ENCODE measurements at regions not wholly inside any gene's neighbourhood (a gene's known extent, or its start where the extent isn't known, plus 50 kb on each side); places are given as distances from the start of the nearest gene placed in this dataset.
"Not testable (repeated sequence)": the region's sequence is repeated elsewhere in the genome, so short reads cannot be mapped to it uniquely, and the experiment has no call there.

DNA sequence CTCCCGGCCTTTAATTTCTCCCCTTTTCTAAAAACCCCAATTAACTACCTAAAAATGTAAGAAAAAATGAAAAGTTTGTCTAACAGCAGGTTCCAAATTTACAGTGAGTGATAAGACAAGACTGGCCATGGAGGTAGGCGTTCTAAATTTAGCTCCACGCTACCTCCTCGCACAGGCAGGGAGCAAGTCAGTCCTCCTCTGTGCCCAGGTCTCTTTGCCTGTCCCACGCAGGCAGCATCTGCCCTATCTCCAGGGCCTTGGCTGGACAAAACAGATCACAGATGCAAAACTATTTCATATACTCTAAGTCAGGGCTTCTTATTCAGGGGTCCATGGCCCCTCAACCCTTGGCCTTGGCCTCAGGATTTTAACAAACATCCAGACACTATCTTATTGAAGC, 98.0 kb upstream of the JARID2 start:
- Histone ChIP-seq H3K4me1 (ENCODE audit: control insufficient read depth, low read depth, low read length) (no peaks in the 10 kb centered on the region), H3K27me3 (ENCODE audit: control insufficient read depth, insufficient read depth, low read length) (no peaks in the 10 kb centered on the region), H3K9me3 (ENCODE audit: control insufficient read depth, low read depth, low read length) (no peaks in the 10 kb centered on the region), H3K27ac (ENCODE audit: low read length) (no peak overlapping the region), H3K9ac (ENCODE audit: low read length) (no peak overlapping the region), H3K36me3 (ENCODE audit: control insufficient read depth, low read depth, low read length) (no peaks in the 10 kb centered on the region), H3K4me3 (ENCODE audit: low read length) (no peak overlapping the region)

DNA sequence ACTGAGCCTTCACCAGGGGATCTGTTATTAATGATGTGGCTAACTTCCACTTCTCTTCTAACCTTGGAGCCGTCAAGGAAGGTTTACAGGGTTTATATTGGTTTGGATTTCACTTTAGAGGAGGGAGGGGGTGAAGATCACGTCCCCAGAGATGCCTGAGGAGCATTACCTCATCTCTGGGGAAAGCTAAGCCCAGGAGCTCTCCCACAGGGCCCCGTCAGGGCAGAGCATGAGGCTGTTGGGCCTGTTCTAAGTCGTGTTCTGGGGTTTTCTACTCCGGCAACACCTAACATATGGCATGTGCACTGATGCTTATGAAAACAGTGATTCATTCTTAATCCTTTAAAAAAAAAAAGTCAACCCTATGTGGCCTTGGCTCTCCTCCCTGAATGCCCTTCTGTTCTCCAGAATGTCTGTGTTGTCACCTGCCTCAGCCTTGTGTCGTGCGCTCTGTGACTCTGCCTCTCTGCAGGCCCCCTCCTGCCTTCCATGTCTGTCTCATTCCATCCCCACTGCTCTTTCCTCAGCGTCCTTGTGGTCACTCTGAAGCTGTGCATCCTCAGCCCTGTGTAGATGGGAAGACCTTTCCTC, 97.4 kb upstream of the JARID2 start:
- no peaks in the 10 kb centered on the region for H3K36me3 ChIP-seq (ENCODE audit: control insufficient read depth, low read depth, low read length)
- H3K27me3 ChIP-seq (ENCODE audit: control insufficient read depth, insufficient read depth, low read length), result no peaks in the 10 kb centered on the region
- H3K27ac ChIP-seq (ENCODE audit: low read length), result no peak overlapping the region
- no peaks in the 10 kb centered on the region for H3K9me3 ChIP-seq (ENCODE audit: control insufficient read depth, low read depth, low read length)
- H3K4me3 ChIP-seq (ENCODE audit: low read length), result no peak overlapping the region
- no peak overlapping the region for H3K9ac ChIP-seq (ENCODE audit: low read length)
- no peaks in the 10 kb centered on the region for H3K4me1 ChIP-seq (ENCODE audit: control insufficient read depth, low read depth, low read length)

GRCh38 chr6:15150207-15150606, 95.7 kb upstream of the JARID2 start:
- H3K4me3 ChIP-seq (ENCODE audit: low read length), result no peak overlapping the region
- no peak overlapping the region for H3K27ac ChIP-seq (ENCODE audit: low read length)
- no peaks in the 10 kb centered on the region for H3K9me3 ChIP-seq (ENCODE audit: control insufficient read depth, low read depth, low read length)
- H3K27me3 ChIP-seq (ENCODE audit: control insufficient read depth, insufficient read depth, low read length), result no peaks in the 10 kb centered on the region
- H3K4me1 ChIP-seq (ENCODE audit: control insufficient read depth, low read depth, low read length), result no peaks in the 10 kb centered on the region
- H3K9ac ChIP-seq (ENCODE audit: low read length), result no peak overlapping the region
- H3K36me3 ChIP-seq (ENCODE audit: control insufficient read depth, low read depth, low read length), result no peaks in the 10 kb centered on the region

DNA sequence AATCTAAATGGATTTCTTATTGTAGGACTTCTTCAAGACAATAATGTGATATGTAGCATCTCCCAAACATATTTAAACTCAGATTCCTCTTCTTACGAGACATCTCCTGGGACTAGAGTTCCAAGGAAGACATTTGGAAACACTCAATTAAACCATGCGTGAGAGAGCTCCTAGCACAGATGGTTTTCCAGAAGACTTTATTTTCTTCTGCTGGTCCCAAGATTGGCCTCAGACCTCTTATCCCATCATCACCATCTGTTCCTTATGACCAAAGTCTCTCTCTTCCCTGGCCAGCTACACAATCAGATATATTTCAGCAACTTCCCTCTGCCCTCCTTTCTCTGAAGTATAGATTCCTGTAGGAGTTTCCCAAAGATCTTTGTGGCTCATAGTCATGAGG, 93.2 kb upstream of the JARID2 start:
- no peak overlapping the region for H3K27ac ChIP-seq (ENCODE audit: low read length)
- no peaks in the 10 kb centered on the region for H3K9me3 ChIP-seq (ENCODE audit: control insufficient read depth, low read depth, low read length)
- H3K4me1 ChIP-seq (ENCODE audit: control insufficient read depth, low read depth, low read length), result no peaks in the 10 kb centered on the region
- H3K4me3 ChIP-seq (ENCODE audit: low read length), result no peak overlapping the region
- H3K9ac ChIP-seq (ENCODE audit: low read length), result no peak overlapping the region
- H3K27me3 ChIP-seq (ENCODE audit: control insufficient read depth, insufficient read depth, low read length), result no peaks in the 10 kb centered on the region
- no peaks in the 10 kb centered on the region for H3K36me3 ChIP-seq (ENCODE audit: control insufficient read depth, low read depth, low read length)

DNA sequence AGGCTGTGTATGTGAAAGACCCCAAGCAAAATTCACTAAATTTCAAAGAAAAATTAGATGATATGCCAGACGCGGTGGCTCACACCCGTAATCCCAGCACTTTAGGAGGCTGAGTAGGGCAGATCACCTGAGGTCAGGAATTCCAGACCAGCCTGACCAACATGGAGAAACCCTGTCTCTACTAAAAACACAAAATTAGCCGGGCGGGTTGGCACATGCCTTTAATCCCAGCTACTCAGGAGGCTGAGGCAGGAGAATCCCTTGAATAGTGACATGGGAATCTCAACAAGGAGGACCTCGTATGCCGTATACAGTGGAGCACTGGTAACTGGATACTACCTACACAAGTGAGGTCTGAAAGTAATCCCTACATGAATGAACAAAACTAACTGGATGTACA, 92.7 kb upstream of the JARID2 start:
- no peak overlapping the region for H3K9ac ChIP-seq (ENCODE audit: low read length)
- no peak overlapping the region for H3K27ac ChIP-seq (ENCODE audit: low read length)
- H3K27me3 ChIP-seq (ENCODE audit: control insufficient read depth, insufficient read depth, low read length), result no peaks in the 10 kb centered on the region
- no peaks in the 10 kb centered on the region for H3K36me3 ChIP-seq (ENCODE audit: control insufficient read depth, low read depth, low read length)
- H3K4me1 ChIP-seq (ENCODE audit: control insufficient read depth, low read depth, low read length), result no peaks in the 10 kb centered on the region
- no peak overlapping the region for H3K4me3 ChIP-seq (ENCODE audit: low read length)
- no peaks in the 10 kb centered on the region for H3K9me3 ChIP-seq (ENCODE audit: control insufficient read depth, low read depth, low read length)

DNA sequence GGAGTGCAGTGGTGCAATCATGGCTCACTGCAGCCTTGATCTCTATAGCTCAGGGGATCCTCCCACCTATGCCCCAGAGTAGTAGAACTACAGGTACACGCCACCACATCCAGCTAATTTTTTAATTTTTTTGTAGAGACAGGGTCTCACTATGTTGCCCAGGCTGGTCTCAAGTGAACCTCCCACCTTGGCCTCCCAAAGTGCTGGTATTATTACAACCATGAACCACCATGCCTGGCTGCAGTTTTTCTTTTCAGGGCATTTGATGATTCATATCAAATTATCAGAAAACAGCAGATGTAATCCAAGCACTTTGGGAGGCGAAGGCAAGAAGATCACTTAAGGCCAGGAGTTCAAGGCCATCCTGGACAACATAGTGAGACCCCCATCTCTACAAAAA, 88.4 kb upstream of the JARID2 start:
- Histone ChIP-seq H3K9ac (ENCODE audit: low read length) (no peak overlapping the region), H3K4me1 (ENCODE audit: control insufficient read depth, low read depth, low read length) (no peaks in the 10 kb centered on the region), H3K27ac (ENCODE audit: low read length) (no peak overlapping the region), H3K27me3 (ENCODE audit: control insufficient read depth, insufficient read depth, low read length) (no peaks in the 10 kb centered on the region), H3K9me3 (ENCODE audit: control insufficient read depth, low read depth, low read length) (no peaks in the 10 kb centered on the region), H3K4me3 (ENCODE audit: low read length) (no peak overlapping the region), H3K36me3 (ENCODE audit: control insufficient read depth, low read depth, low read length) (no peaks in the 10 kb centered on the region)

DNA sequence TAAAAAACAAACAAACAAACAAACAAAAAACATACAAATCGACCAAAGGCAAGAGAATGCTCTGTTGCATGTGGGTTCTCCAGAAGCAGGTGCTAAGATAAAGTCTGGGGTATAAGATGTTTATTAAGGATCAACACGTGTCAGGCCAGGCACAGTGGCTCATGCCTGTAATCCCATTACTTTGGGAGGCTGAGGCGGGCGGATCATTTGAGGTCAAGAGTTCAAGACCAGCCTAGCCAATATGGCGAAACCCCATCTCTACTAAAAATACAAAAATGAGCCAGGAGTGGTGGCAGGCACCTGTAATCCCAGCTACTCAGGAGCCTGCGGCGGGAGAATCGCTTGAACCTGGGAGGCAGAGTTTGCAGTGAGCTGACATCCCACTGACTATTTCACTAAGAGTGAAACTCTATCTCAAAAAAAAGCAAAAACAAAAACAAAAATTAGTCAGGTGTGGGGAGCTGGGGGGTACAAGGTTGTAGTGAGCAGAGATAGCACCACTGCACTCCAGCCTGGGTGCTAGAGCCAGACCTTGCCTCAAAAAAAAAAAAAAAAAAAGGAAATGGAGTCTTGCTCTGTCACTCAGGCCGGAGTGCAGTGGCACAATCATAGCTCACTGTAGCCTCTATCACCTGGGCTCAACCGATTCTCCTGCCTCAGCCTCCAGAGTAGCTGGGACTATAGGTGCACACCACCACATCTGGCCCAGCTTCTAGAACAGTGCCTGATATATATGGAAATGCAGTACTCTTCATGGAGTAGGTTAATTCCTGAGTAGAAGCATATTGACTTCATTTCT, 86.8 kb upstream of the JARID2 start:
- H3K9me3 ChIP-seq (ENCODE audit: control insufficient read depth, low read depth, low read length), result no peaks in the 10 kb centered on the region
- no peak overlapping the region for H3K4me3 ChIP-seq (ENCODE audit: low read length)
- no peaks in the 10 kb centered on the region for H3K27me3 ChIP-seq (ENCODE audit: control insufficient read depth, insufficient read depth, low read length)
- H3K4me1 ChIP-seq (ENCODE audit: control insufficient read depth, low read depth, low read length), result no peaks in the 10 kb centered on the region
- H3K9ac ChIP-seq (ENCODE audit: low read length), result no peak overlapping the region
- H3K27ac ChIP-seq (ENCODE audit: low read length), result no peak overlapping the region
- no peaks in the 10 kb centered on the region for H3K36me3 ChIP-seq (ENCODE audit: control insufficient read depth, low read depth, low read length)

DNA sequence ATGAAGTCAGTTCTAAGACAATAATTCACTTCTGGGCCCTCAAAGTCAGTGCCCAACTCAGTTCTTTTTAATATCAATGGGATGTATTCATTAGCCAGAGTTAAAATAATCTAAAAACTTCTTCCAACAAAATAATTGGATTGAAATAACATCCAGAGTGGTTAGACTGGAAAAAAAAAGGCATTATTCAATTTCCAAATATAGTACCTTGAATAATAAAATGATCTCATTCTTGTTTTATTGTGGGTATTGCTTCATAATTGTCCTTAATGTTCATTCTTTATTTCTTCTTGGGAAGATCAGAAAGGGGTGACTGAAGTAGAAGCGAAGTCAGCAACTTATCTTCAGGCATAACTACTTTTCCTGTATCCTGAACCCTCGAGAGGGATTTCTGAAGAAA, 85.1 kb upstream of the JARID2 start:
- Histone ChIP-seq H3K27ac (ENCODE audit: low read length) (no peak overlapping the region), H3K36me3 (ENCODE audit: control insufficient read depth, low read depth, low read length) (no peaks in the 10 kb centered on the region), H3K9me3 (ENCODE audit: control insufficient read depth, low read depth, low read length) (no peaks in the 10 kb centered on the region)

DNA sequence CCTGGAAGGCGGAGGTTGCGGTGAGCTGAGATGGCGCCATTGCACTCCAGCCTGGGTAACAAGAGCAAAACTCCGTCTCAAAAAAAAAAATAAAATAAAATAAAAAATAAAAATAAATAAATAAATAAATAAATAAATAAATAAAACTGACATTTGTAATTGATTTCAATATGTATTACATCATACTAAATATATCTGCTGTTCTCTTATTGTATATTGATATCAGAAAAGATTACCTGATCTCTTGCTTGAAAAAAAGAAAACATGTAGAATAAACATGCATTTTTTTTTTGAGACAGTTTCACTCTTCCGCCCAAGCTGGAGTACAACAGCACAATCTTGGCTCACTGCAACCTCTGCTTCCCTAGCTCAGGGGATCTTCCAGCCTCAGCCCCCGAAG, 81.0 kb upstream of the JARID2 start:
- H3K27me3 ChIP-seq (ENCODE audit: control insufficient read depth, insufficient read depth, low read length); H3K4me3 ChIP-seq (ENCODE audit: low read length); H3K9ac ChIP-seq (ENCODE audit: low read length); H3K27ac ChIP-seq (ENCODE audit: low read length); H3K36me3 ChIP-seq (ENCODE audit: control insufficient read depth, low read depth, low read length); H3K9me3 ChIP-seq (ENCODE audit: control insufficient read depth, low read depth, low read length); H3K4me1 ChIP-seq (ENCODE audit: control insufficient read depth, low read depth, low read length): not testable (repeated sequence)

More for the DNA sequence above, 85.1 kb upstream of the JARID2 start:
- Histone ChIP-seq H3K4me3 (ENCODE audit: low read length) (no peak overlapping the region), H3K27me3 (ENCODE audit: control insufficient read depth, insufficient read depth, low read length) (no peaks in the 10 kb centered on the region), H3K4me1 (ENCODE audit: control insufficient read depth, low read depth, low read length) (peaks cover under 1% of the 10 kb centered on the region), H3K9ac (ENCODE audit: low read length) (no peak overlapping the region)

- no peaks in the 10 kb centered on the region for H3K27me3 ChIP-seq (ENCODE audit: control insufficient read depth, insufficient read depth, low read length)
- H3K4me3 ChIP-seq (ENCODE audit: low read length), result no peak overlapping the region
- no peak overlapping the region for H3K9ac ChIP-seq (ENCODE audit: low read length)
- peaks cover 21% of the 10 kb centered on the region for H3K4me1 ChIP-seq (ENCODE audit: control insufficient read depth, low read depth, low read length)
- H3K9me3 ChIP-seq (ENCODE audit: control insufficient read depth, low read depth, low read length), result no peaks in the 10 kb centered on the region
- H3K36me3 ChIP-seq (ENCODE audit: control insufficient read depth, low read depth, low read length), result no peaks in the 10 kb centered on the region
- H3K27ac ChIP-seq (ENCODE audit: low read length), result no peak overlapping the region
Observed at GRCh38 chr6:15166121-15166520, 79.7 kb upstream of the JARID2 start.

DNA sequence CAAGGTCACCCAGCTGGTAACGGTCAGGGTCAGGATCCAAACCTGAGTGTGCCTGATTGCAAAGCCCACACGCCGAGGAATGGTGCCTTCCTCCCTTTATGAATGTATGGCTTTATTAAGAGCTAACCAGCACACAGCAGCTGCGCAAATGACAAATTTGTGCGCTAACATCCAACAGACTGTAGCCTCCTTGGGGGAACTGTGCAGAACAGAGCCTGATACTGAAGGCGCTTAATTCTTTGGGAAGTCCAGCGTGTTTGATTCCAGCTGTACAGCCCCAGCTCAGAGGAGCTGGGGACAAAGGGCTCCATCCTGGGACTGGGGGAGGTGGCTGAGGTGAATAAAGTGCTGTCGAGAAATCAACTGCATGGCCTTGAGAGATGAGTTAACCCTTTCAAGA, 75.7 kb upstream of the JARID2 start:
- H3K4me3 ChIP-seq (ENCODE audit: low read length), result no peak overlapping the region
- peaks cover 29% of the 10 kb centered on the region for H3K4me1 ChIP-seq (ENCODE audit: control insufficient read depth, low read depth, low read length)
- H3K27me3 ChIP-seq (ENCODE audit: control insufficient read depth, insufficient read depth, low read length), result no peaks in the 10 kb centered on the region
- H3K9ac ChIP-seq (ENCODE audit: low read length), result no peak overlapping the region
- H3K36me3 ChIP-seq (ENCODE audit: control insufficient read depth, low read depth, low read length), result no peaks in the 10 kb centered on the region
- no peak overlapping the region for H3K27ac ChIP-seq (ENCODE audit: low read length)
- no peaks in the 10 kb centered on the region for H3K9me3 ChIP-seq (ENCODE audit: control insufficient read depth, low read depth, low read length)

GRCh38 chr6:15171026-15171425, 74.8 kb upstream of the JARID2 start:
- Histone ChIP-seq H3K36me3 (ENCODE audit: control insufficient read depth, low read depth, low read length) (no peaks in the 10 kb centered on the region), H3K9me3 (ENCODE audit: control insufficient read depth, low read depth, low read length) (no peaks in the 10 kb centered on the region), H3K27ac (ENCODE audit: low read length) (no peak overlapping the region), H3K9ac (ENCODE audit: low read length) (no peak overlapping the region), H3K4me1 (ENCODE audit: control insufficient read depth, low read depth, low read length) (peaks cover 26% of the 10 kb centered on the region), H3K4me3 (ENCODE audit: low read length) (no peak overlapping the region), H3K27me3 (ENCODE audit: control insufficient read depth, insufficient read depth, low read length) (no peaks in the 10 kb centered on the region)

Measured in iPS-18a (cell line).